ENCODE measurements at regions not wholly inside any gene's neighbourhood (a gene's known extent, or its start where the extent isn't known, plus 50 kb on each side); places are given as distances from the start of the nearest gene placed in this dataset.

DNA sequence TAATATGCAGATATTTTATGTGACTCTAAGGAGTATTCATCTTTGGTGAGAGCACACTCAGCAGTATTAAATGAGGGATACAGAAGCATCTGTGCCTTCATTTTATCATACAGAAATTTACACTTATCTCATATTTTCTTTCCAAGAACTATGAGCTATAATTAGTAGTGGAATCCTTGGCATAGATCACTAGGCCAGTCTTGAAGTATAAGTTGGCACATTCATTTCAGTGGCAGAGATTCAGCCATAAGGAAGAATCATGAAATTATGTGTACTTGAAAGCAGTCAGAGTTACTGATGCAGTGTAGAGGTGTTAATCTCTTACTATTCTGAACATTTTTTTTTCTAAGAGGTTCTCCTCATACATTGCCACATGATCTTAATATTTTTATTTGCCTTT lies 393.6 kb upstream of the GOLIM4 start:
- no peak for TF ChIP-seq POLR2A (IDR thresholded peaks at IDR 0.05)
- TF ChIP-seq, protein P1, sequence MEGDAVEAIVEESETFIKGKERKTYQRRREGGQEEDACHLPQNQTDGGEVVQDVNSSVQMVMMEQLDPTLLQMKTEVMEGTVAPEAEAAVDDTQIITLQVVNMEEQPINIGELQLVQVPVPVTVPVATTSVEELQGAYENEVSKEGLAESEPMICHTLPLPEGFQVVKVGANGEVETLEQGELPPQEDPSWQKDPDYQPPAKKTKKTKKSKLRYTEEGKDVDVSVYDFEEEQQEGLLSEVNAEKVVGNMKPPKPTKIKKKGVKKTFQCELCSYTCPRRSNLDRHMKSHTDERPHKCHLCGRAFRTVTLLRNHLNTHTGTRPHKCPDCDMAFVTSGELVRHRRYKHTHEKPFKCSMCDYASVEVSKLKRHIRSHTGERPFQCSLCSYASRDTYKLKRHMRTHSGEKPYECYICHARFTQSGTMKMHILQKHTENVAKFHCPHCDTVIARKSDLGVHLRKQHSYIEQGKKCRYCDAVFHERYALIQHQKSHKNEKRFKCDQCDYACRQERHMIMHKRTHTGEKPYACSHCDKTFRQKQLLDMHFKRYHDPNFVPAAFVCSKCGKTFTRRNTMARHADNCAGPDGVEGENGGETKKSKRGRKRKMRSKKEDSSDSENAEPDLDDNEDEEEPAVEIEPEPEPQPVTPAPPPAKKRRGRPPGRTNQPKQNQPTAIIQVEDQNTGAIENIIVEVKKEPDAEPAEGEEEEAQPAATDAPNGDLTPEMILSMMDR (IDR thresholded peaks at IDR 0.05), result no peak

Measured in testis (tissue), 2 donors.